MM.1S (cell line): ENCODE measurements at regions not wholly inside any gene's neighbourhood (a gene's known extent, or its start where the extent isn't known, plus 50 kb on each side); places are given as distances from the start of the nearest gene placed in this dataset.

Experiments used
- DNase-seq: peaks from one replicate; pipeline ENCODE4 v3.0.0-alpha.2; 2015
- H2AFZ ChIP-seq: fragments of 300-600 bp; sonication (generic); 2 replicates; pipeline ENCODE4 v1.6.0; 2016; ENCODE audit warnings: antibody characterized with exemption, low read length
- H3F3A ChIP-seq: fragments of 300-600 bp; sonication (generic); 2 replicates; pipeline ENCODE4 v1.6.1; 2016; ENCODE audit warnings: mild to moderate bottlenecking, antibody characterized with exemption, low read length, moderate library complexity, mixed read lengths; ENCODE audit not compliant: insufficient read depth
- H3K27ac ChIP-seq: fragments of 300-600 bp; sonication (generic); 2 replicates; pipeline ENCODE4 v1.5.1; 2016; ENCODE audit warnings: mild to moderate bottlenecking, low read length
- H3K27me3 ChIP-seq: fragments of 300-600 bp; sonication (generic); replicated peaks from 2 replicates; pipeline ENCODE4 v1.6.0; 2016; ENCODE audit warnings: low read length; ENCODE audit not compliant: insufficient read depth
- H3K36me3 ChIP-seq: fragments of 300-600 bp; sonication (generic); replicated peaks from 2 replicates; pipeline ENCODE4 v1.6.1; 2016; ENCODE audit warnings: mild to moderate bottlenecking, low read length, mixed read lengths; ENCODE audit not compliant: insufficient read depth
- H3K4me1 ChIP-seq: fragments of 300-600 bp; sonication (generic); 2 replicates; pipeline ENCODE4 v1.6.1; 2016; ENCODE audit warnings: low read length, mixed read lengths
- H3K4me2 ChIP-seq: fragments of 300-600 bp; sonication (generic); 2 replicates; pipeline ENCODE4 v1.6.0; 2016; ENCODE audit warnings: low read depth, low read length
- H3K4me3 ChIP-seq: fragments of 300-600 bp; sonication (generic); 2 replicates; pipeline ENCODE4 v1.5.1; 2016; ENCODE audit warnings: low read length, mixed read lengths
- H3K79me2 ChIP-seq: fragments of 300-600 bp; sonication (generic); 2 replicates; pipeline ENCODE4 v1.6.1; 2016; ENCODE audit warnings: mixed run types, low read length, mixed read lengths
- H3K9ac ChIP-seq: fragments of 300-600 bp; sonication (generic); 2 replicates; pipeline ENCODE4 v1.6.1; 2016; ENCODE audit warnings: low read length, mixed read lengths
- H3K9me2 ChIP-seq: fragments of 300-600 bp; sonication (generic); replicated peaks from 2 replicates; pipeline ENCODE4 v1.6.1; 2016; ENCODE audit warnings: mild to moderate bottlenecking, low read length, mixed read lengths; ENCODE audit not compliant: insufficient read depth
- H3K9me3 ChIP-seq: fragments of 300-600 bp; sonication (generic); replicated peaks from 2 replicates; pipeline ENCODE4 v1.6.1; 2016; ENCODE audit warnings: mild to moderate bottlenecking, low read length, mixed read lengths; ENCODE audit not compliant: insufficient read depth
- H4K20me1 ChIP-seq: fragments of 300-600 bp; sonication (generic); 2 replicates; pipeline ENCODE4 v1.6.1; 2016; ENCODE audit warnings: mild to moderate bottlenecking, low read length, moderate library complexity, mixed read lengths; ENCODE audit not compliant: insufficient read depth
- EZH2 ChIP-seq: fragments of 300-600 bp; sonication (generic); optimal IDR thresholded peaks from 2 replicates; pipeline ENCODE3; 2017; ENCODE audit warnings: low read depth, mild to moderate bottlenecking, antibody characterized with exemption, low read length, mixed read lengths
- EZH2phosphoT487 ChIP-seq: fragments of 300-600 bp; sonication (generic); IDR thresholded peaks from 2 replicates; pipeline ENCODE4 v1.6.1; 2018; ENCODE audit warnings: antibody characterized with exemption, low read length
- TF ChIP-seq, protein P1 (sequence below): fragments of 300-600 bp; sonication (generic); IDR thresholded peaks from 2 replicates; pipeline ENCODE4 v1.5.1; 2016; ENCODE audit warnings: antibody characterized with exemption, low read length, mixed read lengths

DNA sequence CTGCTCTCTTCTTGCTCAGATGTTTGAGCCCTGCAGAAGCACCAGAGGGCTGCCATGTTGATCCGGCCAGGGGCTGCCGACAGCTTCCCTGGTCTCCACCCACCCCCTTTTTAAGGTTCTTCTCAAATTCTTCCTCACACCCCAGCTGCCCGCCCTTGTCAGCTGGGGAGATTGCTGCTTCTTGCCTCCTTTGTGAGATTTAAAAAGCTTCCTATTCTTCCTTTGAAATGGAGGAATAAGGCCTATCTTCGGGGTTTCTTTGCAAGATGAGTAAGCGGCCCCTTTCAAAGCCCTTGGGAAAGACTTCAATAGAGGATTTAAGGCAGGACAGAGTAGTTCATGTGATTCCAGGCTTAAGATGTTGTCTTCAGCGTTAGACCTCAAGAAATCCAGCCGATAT, 211.9 kb upstream of the SHH start:
- Histone ChIP-seq H3K4me1 (no peaks in the 10 kb centered on the region), H3K4me2 (no peak overlapping the region), H3K36me3 (no peaks in the 10 kb centered on the region), H3K27me3 (peaks cover 66% of the 10 kb centered on the region), H3K9ac (no peak overlapping the region), H3K9me2 (no peaks in the 10 kb centered on the region), H3F3A (no peaks in the 10 kb centered on the region), H3K4me3 (no peak overlapping the region), H4K20me1 (no peaks in the 10 kb centered on the region), H3K27ac (no peak overlapping the region), H3K79me2 (no peaks in the 10 kb centered on the region), H3K9me3 (no peaks in the 10 kb centered on the region), H2AFZ (no peak overlapping the region)
- DNase-seq: no peak
- no peak for TF ChIP-seq EZH2

DNA sequence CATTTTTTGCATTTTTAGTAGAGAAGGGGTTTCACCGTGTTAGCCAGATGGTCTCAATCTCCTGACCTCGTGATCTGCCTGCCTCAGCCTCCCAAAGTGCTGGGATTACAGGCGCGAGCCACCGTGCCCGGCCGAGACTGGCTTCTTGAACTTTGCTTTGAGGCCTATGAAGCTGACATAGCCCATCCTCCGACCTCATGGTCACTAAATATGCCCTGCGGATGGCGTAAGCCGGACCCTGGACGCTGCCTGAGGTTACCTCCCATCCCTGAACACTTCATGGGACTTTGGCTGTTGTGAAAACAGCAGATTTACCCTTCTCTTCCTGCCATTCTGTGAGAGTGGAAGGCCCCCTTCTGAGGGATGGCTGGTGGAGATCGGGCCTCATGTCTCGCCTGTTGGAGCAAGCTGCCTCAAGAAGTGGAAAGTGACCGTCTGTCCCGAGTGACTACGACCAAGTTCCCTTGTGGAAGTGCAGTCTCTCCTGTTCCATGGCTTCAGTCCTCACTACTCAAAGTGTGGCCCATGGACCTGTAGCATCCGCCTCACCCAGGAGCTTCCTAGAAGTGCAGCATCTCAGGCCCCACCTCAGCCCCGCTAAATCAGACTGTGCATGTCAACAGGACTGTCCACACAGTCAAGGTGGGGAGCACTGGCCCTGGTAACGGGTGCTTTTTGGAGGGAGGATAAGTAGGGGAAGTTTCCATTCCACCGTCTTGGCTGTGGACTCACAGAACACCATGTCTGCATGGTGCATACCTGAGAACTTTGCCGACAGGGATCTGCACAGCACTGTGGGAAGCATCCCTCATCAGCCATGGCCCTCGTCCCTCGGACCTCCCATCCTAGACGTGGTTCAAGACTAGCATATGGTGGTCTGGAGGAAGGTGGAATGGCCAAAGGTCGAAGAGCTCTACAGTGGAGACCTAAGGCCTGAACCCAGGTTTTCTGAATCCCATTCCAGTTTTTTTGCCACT, 210.5 kb upstream of the SHH start:
- Histone ChIP-seq H3K27me3 (peaks cover 69% of the 10 kb centered on the region), H3K36me3 (no peaks in the 10 kb centered on the region), H3K4me2 (no peak overlapping the region), H3F3A (no peaks in the 10 kb centered on the region), H3K27ac (no peak overlapping the region), H4K20me1 (no peaks in the 10 kb centered on the region), H3K9me2 (no peaks in the 10 kb centered on the region), H3K79me2 (no peaks in the 10 kb centered on the region), H3K9me3 (no peaks in the 10 kb centered on the region), H3K4me3 (no peak overlapping the region), H3K9ac (no peak overlapping the region), H2AFZ (no peak overlapping the region), H3K4me1 (no peaks in the 10 kb centered on the region)
- DNase-seq: no peak
- TF ChIP-seq, protein P1, sequence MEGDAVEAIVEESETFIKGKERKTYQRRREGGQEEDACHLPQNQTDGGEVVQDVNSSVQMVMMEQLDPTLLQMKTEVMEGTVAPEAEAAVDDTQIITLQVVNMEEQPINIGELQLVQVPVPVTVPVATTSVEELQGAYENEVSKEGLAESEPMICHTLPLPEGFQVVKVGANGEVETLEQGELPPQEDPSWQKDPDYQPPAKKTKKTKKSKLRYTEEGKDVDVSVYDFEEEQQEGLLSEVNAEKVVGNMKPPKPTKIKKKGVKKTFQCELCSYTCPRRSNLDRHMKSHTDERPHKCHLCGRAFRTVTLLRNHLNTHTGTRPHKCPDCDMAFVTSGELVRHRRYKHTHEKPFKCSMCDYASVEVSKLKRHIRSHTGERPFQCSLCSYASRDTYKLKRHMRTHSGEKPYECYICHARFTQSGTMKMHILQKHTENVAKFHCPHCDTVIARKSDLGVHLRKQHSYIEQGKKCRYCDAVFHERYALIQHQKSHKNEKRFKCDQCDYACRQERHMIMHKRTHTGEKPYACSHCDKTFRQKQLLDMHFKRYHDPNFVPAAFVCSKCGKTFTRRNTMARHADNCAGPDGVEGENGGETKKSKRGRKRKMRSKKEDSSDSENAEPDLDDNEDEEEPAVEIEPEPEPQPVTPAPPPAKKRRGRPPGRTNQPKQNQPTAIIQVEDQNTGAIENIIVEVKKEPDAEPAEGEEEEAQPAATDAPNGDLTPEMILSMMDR: no peak

DNA sequence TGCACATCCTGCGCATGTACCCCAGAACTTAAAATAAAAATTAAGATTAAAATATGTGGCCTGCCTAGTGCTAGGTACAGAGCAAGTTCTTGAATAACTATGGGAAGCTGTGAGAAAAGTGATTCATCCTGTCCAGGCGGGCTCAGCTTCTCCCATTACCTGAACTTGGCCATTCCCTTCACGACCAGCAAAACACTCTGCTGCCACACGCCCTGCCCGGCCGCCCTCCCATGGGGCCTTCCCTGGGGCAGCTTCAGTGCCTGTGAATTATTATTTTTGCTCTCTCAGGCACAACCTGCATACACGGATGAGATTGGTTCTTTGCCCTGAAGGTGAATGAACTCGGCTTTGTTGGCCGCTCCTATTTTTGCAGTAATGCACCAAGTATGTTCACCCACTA, 209.2 kb upstream of the SHH start:
- no peaks in the 10 kb centered on the region for H3K79me2 ChIP-seq
- H3K27ac ChIP-seq: no peak overlapping the region
- H3K9me3 ChIP-seq: no peaks in the 10 kb centered on the region
- no peak overlapping the region for H2AFZ ChIP-seq
- H3F3A ChIP-seq: no peaks in the 10 kb centered on the region
- H3K9me2 ChIP-seq: no peaks in the 10 kb centered on the region
- no peak overlapping the region for H3K4me2 ChIP-seq
- DNase-seq: no peak
- H3K4me3 ChIP-seq: no peak overlapping the region
- H3K9ac ChIP-seq: no peak overlapping the region
- no peaks in the 10 kb centered on the region for H4K20me1 ChIP-seq
- H3K27me3 ChIP-seq: peaks cover 68% of the 10 kb centered on the region
- no peaks in the 10 kb centered on the region for H3K4me1 ChIP-seq
- H3K36me3 ChIP-seq: no peaks in the 10 kb centered on the region
- TF ChIP-seq, protein P1: no peak
- TF ChIP-seq EZH2 (no peak), EZH2phosphoT487 (no peak)

DNA sequence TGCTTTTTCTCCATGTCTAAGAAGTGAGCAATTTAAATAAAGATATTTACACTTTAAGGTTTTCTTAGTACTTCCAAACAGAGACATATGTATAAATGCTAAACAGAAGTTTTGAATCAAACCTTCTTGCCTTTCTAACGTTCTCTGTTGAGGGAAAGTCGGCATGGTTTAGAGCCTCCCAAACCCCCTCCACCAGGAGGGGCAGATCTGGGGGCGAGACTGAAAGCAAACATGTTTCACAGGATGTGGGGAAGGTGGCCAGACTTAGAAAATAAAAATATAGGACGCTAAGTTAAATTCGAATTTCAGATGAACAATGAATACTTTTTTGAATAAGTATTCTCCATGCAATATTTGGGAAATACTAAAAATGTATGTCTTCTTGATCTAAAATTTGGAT, 208.3 kb upstream of the SHH start:
- Histone ChIP-seq H3K27me3 (peaks cover 59% of the 10 kb centered on the region), H3K9ac (no peak overlapping the region), H3K9me3 (no peaks in the 10 kb centered on the region), H2AFZ (no peak overlapping the region), H3K4me1 (no peaks in the 10 kb centered on the region), H3K36me3 (no peaks in the 10 kb centered on the region), H4K20me1 (no peaks in the 10 kb centered on the region), H3F3A (no peaks in the 10 kb centered on the region), H3K9me2 (no peaks in the 10 kb centered on the region), H3K27ac (no peak overlapping the region), H3K79me2 (no peaks in the 10 kb centered on the region), H3K4me3 (no peak overlapping the region), H3K4me2 (no peak overlapping the region)
- no peak for DNase-seq
- TF ChIP-seq, protein P1: no peak
- TF ChIP-seq EZH2 (no peak), EZH2phosphoT487 (no peak)
